ENCODE measurements at regions not wholly inside any gene's neighbourhood (a gene's known extent, or its start where the extent isn't known, plus 50 kb on each side); places are given as distances from the start of the nearest gene placed in this dataset.

DNA sequence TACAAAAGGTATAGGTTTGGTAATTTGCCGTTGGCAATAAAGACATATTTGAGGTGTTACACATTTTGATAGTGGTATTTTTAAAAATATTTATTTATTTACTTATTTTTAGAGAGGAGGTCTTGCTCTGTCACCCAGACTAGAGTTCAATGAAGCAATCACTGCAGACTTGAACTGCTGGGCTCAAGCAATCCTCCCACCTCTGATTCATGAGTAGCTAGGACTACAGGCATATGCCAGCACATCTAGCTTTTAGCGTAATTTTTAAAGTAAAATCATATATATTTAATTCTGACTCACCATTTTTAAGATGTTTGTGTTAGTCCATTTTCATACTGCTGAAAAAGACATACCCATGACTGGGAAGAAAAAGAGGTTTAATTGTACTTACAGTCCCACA, 1974.3 kb downstream of the EFNA5 start:
- TF ChIP-seq, protein P1, sequence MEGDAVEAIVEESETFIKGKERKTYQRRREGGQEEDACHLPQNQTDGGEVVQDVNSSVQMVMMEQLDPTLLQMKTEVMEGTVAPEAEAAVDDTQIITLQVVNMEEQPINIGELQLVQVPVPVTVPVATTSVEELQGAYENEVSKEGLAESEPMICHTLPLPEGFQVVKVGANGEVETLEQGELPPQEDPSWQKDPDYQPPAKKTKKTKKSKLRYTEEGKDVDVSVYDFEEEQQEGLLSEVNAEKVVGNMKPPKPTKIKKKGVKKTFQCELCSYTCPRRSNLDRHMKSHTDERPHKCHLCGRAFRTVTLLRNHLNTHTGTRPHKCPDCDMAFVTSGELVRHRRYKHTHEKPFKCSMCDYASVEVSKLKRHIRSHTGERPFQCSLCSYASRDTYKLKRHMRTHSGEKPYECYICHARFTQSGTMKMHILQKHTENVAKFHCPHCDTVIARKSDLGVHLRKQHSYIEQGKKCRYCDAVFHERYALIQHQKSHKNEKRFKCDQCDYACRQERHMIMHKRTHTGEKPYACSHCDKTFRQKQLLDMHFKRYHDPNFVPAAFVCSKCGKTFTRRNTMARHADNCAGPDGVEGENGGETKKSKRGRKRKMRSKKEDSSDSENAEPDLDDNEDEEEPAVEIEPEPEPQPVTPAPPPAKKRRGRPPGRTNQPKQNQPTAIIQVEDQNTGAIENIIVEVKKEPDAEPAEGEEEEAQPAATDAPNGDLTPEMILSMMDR (IDR thresholded peaks at IDR 0.05; ENCODE audit: low read depth, low read length, missing input control) = no peak
- TF ChIP-seq YY1 (IDR thresholded peaks at IDR 0.05) (no peak), FOXA1 (IDR thresholded peaks at IDR 0.05) (no peak), NR2F2 (IDR thresholded peaks at IDR 0.05) (no peak), EGR1 (IDR thresholded peaks at IDR 0.05; ENCODE audit: low read depth in 2 of 2) (no peak), HNF4G (IDR thresholded peaks at IDR 0.05) (no peak), GABPA (IDR thresholded peaks at IDR 0.05 in 1 of 2, conservative IDR thresholded peaks at IDR 0.05 in 1 of 2) (no peak), JUND (IDR thresholded peaks at IDR 0.05) (no peak), TAF1 (conservative IDR thresholded peaks at IDR 0.05) (no peak), RXRA (IDR thresholded peaks at IDR 0.05) (no peak)
- TF ChIP-seq, protein P2, sequence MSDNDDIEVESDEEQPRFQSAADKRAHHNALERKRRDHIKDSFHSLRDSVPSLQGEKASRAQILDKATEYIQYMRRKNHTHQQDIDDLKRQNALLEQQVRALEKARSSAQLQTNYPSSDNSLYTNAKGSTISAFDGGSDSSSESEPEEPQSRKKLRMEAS (IDR thresholded peaks at IDR 0.05) = no peak
- TF ChIP-seq, protein P3, sequence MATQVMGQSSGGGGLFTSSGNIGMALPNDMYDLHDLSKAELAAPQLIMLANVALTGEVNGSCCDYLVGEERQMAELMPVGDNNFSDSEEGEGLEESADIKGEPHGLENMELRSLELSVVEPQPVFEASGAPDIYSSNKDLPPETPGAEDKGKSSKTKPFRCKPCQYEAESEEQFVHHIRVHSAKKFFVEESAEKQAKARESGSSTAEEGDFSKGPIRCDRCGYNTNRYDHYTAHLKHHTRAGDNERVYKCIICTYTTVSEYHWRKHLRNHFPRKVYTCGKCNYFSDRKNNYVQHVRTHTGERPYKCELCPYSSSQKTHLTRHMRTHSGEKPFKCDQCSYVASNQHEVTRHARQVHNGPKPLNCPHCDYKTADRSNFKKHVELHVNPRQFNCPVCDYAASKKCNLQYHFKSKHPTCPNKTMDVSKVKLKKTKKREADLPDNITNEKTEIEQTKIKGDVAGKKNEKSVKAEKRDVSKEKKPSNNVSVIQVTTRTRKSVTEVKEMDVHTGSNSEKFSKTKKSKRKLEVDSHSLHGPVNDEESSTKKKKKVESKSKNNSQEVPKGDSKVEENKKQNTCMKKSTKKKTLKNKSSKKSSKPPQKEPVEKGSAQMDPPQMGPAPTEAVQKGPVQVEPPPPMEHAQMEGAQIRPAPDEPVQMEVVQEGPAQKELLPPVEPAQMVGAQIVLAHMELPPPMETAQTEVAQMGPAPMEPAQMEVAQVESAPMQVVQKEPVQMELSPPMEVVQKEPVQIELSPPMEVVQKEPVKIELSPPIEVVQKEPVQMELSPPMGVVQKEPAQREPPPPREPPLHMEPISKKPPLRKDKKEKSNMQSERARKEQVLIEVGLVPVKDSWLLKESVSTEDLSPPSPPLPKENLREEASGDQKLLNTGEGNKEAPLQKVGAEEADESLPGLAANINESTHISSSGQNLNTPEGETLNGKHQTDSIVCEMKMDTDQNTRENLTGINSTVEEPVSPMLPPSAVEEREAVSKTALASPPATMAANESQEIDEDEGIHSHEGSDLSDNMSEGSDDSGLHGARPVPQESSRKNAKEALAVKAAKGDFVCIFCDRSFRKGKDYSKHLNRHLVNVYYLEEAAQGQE (IDR thresholded peaks at IDR 0.05) = no peak

Data from liver (tissue), 3 donors.